ENCODE measurements at regions not wholly inside any gene's neighbourhood (a gene's known extent, or its start where the extent isn't known, plus 50 kb on each side); places are given as distances from the start of the nearest gene placed in this dataset.
"Not testable (repeated sequence)": the region's sequence is repeated elsewhere in the genome, so short reads cannot be mapped to it uniquely, and the experiment has no call there.

DNA sequence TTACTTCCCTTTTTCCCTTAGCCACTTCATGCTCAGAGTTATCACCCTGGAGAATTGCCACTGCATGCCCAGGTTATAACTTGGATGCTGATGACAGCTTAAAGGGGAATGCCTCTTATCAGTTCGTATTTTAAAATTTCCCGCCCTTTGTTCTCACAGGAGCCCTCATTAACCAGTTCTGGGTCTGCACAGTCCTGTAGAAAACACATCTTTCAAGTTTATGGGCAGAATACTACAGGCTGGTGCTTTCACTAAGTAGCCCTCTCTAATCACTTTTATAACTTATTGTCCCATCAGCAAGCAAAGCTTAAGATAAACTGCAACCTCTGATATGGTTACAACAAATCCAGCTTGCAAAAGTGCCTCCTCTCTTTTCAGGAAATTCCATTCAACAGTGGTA is 587.3 kb upstream of the UBE2E2 start:
- no peak for DNase-seq

DNA sequence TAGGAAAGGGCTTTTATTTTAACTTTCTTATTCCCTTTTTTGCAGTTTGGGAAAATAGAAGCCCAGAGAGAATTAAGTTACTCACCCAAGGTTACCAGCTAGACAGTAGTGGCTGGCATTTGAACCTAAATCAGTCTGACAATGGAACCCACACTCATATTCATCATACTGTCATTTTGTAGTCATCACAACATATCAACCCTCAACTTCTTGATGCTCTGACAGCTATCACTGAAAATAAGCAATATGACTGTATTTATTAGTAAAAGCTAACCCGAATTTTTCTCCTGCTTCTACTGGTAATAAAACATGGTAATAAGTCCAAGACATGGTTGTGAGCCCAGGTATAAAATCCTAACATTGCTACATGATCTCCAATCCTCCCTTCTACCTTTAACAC is 585.8 kb upstream of the UBE2E2 start:
- no peak for DNase-seq

DNA sequence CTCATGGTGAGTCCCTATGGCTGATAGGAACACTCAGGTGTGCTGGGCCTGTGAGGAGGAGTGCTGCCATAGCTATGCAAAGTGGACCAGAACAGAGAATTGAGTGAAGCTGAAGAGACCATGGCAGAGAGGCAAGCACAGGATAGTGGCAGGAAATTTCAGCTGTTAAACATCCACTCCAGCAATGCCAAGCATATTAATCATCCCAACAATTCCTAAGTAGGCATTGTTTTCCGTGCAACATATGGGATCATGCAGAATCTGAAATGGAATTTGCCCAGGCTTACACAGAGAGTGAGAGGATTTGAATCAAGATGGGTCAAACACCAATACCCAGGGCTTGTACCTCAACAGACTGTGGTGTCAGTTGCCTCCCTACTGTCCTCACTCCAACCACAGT is 582.6 kb upstream of the UBE2E2 start:
- DNase-seq = no peak

DNA sequence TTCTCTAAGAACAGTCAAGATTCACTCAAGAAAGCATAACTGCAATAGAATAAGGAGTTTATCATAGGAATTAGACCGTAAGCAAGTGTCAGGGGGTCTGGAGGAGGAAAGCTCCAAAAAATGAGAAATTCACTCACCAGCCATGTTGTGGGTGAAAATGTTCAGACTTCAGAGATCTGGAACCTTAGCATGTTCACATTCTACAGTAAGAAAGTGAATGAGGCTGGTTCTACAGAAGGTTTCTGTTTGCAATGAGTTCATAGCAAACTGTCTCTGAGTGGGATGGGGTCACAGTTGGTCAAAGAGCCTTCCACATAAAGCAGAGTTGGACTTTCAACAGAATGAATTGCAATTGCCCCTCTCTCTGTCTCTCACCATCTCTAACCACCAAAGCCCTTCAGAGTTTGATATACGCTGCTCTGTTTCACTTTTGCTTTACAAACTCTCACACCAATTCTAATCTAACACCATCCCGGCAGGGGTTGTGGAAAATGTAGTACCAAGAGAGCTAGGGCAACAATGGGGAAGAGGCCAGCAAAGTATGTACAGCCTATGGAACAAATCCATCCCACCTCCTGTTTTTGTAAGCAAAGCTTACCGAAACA is 581.8 kb upstream of the UBE2E2 start:
- no peak for DNase-seq

DNA sequence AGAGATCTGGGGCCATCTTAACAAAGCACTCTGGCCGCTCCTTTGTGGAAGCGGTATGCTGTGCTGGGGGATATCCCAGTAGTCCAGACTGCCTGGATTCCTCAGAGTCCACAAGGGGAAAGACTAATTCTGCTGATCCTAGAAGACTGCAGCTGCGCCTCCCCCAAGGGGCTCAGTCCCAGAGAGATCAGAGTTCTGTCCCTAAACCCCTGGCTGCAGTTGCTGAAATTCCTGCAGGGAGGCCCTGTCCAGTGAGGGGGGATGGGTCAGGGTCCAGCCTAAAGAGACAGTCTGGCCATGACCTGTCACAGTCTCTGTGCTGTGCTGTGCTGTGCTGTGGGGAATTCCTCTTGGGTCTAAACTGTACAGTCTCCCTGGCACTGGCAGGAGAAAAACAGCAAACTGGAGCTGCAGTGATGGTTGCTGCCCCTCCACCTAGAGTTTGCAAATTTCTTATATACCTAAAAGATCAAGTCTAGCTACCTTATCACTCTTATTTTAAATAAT is 575.1 kb upstream of the UBE2E2 start:
- DNase-seq = no peak

DNA sequence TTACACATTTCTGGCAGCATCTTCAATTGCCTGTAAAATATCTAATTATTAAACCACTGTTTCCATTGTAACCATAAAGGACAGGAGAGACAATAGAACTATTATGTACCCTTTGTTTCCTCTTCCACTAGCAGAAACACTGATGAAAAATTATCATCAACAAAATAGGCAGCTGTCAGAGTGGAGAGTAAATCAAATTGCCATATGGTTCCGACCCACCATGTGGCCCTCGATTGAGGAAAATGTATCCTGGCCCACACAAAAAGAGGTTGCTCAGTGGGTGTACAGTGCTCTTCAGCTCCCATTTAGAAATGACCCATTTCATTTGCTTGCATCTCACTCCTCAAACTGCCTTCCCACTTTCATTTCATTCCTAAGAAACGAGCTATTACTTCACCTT is 570.6 kb upstream of the UBE2E2 start:
- DNase-seq = no peak

DNA sequence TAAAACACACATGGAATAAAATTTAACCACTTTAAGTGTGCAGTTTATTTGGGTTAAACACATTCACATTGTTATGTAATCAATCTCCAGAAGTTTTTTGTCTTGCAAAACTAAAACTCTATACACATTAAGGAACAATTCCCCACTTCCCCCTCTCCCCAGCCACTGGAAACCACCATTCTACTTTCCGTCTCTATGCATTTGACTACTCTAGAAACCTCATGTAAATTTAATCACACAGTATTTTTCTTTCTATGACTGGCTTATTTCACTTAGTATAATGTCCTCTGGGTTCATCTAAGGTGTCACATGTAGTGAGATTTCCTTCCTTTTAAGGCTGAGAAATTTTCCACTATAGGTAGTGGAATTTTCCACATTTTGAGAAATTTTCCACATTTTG is 568.7 kb upstream of the UBE2E2 start:
- no peak for DNase-seq

DNA sequence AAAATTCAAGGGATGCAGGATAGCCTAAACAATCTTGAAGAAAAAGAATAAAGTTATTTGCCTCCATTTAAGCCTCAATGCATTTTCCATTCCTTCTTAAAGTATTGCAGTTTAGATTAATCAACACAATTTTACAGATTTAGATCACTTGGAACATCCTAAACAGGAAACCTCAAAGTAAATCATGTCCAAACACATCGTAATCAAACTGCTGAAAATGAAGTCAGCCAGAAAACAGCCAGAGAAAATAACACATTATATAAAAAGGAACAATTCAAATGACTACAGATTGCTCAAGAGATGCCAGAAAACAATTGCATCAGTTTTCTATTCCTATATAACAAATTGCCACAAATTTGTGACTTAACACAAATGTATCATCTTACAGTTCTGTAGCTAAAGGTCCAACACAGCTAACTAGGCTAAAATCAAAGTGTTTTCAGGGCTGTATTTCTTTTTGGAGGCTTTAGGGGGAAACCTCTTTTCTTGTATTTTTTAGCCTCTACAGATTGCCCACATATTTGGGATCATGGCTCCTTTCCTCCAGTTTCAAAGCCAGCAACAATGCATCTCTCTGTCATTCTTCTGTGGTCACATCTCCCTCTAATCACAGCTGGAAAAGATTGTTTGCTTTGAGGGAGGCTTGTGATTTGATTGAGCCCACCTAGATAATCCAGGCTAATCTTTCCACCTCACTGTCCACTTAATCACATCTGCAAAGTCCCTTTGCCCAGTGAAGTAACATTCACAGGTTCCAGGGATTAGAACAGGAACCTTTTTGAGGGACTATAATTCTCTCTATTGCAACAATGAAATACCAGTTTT is 543.3 kb upstream of the UBE2E2 start:
- DNase-seq = no peak

DNA sequence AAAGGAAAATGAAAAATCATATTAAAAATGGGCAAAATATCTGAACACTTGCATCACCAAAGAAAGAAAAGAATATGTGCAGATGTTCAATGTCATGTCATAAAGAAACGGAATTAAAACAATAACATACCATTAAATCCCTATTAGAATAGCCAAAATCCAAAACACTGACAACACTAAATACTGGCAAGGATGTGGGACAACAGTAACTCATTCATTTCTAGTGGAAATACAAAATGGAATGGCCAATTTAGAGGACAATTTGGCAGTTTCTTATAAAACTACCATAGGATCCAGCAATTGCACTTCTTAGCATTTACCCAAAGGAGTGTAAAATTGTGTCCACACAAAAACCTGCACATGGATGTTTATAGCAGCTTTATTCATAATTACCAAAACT is 542.5 kb upstream of the UBE2E2 start:
- DNase-seq = no peak

DNA sequence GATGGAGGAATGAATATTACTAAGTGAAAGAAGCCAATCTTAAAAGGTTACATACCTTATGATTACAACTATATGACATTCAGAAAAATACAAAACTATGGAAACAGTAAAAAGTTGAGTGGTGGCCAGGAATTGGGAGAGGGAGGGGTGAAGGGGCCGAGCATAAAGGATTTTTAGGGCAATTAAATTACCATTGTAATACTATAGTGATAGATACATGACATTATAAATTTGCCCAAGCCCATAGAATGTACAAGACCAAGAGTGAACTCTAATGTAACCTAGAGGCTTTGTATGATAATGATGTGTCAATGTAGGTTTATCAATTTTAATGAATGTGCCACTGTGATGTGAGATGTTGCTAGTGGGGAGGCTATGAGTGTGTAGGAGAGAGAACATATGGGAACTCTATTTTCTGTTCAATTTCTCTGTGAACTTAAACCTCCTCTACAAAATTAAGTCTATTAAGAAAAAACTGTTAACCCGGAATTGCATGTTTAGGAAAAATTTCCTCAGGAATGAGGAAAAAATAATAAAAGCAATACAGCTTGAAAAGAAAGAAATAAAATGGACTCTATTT is 541.9 kb upstream of the UBE2E2 start:
- DNase-seq = no peak

DNA sequence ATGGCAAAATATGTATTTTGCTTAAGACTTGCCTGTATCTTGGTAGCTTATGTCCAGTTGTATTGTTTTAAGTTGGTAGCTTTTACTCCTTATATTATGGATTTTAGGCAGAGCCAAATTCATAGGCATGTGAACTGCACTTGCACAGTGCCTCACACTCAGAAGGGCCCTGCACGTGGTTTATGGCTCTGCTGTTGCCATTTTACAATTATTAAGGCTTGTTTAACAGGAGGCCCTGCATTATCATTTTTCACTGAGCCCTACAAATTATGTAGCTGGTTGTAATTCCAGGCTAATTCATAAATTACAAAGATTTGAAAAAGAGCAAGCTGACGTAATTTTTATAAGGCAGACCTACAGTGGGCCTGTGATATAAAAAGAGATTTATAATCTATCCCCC is 537.6 kb upstream of the UBE2E2 start:
- DNase-seq = no peak

DNA sequence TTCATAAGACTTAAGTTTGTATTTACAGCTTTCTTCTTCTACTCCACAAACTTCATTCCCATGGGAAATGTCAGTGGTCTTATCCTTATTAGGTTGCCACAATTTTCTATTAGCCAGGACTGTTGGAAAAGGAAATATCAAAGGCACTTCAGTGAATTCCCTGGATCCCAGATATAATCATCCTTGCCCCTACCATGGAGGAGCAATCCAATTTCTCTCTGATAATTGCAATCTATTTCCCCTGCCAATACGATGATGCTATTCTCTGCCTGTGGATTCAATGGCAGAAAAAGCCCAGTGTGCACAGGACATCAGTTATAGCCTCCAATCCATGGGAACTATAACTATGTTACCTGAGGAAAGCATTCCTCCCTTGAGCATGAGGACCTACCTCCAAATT is 536.4 kb upstream of the UBE2E2 start:
- no peak for DNase-seq

DNA sequence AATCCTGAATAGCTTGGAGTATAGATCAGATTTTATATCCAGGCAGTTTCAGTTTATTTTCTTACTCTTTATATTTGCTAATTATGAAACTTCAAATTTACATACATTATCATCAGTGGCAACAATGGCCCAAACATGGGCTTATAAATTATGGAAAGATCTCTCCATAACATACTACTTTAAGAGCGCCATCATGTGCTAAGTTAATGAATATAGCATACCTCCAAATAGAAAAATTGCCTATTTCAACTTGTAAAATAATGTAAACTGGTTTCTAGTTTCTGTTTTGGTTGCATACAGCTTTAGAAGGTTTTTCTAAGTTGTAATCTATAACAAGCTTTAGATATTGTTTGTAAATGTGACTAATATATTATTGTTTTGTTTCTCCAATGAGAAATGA is 531.3 kb upstream of the UBE2E2 start:
- DNase-seq = no peak

DNA sequence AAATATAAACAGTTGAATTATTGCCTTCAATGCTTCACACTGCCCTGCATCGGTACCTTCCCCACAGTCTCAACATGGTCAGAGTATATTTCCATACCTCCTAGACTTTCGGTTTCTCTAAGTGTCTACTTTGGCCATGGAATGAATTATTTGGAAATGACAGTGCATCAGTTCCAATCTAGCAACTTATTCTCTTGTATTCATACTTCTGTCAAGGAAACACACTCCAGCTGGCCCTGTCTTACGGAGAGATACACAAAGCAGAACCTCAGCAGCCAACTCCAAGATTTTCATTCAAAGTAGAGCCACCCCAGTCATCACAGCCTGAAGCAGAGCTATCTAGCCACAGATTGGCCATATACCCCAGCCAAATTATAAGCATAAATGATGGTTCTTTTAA is 518.4 kb upstream of the UBE2E2 start:
- DNase-seq = no peak

DNA sequence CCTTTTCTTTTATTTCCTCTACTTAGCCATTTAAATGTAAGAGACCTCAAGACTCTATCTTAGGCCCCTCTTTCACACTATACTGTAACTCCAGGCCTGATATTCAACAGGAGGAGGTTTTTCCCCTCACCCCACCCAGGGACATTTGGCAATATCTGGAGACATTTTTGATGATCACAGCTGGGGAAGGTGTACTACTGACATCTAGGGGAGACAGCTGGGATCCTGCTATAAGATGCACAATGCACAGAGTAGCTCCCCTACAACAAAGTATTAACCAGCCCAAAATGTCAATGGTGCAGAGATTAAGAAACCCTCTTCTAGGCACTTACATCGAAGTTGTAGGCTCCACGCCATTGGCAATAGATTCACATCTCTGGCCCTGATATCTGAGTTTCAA is 517.5 kb upstream of the UBE2E2 start:
- DNase-seq = no peak

DNA sequence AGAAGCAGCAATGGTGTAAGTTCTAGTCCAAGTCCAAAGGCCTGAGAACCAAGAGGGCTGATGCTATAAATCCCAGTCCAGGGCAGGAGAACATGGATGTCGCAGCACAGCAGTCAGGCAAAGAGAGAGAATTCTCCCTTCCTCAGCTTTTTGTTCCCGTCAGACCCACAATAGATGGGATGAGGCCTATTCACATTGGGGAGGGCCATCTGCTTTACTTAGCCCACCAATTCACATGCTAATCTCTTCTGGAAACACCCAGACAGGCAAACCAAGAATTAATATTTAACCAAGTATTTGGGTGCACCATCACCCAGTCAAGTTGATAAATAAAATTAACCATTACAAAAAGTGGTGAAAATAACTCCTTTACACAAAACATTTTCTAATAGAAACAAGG is 511.7 kb upstream of the UBE2E2 start:
- DNase-seq = no peak

DNA sequence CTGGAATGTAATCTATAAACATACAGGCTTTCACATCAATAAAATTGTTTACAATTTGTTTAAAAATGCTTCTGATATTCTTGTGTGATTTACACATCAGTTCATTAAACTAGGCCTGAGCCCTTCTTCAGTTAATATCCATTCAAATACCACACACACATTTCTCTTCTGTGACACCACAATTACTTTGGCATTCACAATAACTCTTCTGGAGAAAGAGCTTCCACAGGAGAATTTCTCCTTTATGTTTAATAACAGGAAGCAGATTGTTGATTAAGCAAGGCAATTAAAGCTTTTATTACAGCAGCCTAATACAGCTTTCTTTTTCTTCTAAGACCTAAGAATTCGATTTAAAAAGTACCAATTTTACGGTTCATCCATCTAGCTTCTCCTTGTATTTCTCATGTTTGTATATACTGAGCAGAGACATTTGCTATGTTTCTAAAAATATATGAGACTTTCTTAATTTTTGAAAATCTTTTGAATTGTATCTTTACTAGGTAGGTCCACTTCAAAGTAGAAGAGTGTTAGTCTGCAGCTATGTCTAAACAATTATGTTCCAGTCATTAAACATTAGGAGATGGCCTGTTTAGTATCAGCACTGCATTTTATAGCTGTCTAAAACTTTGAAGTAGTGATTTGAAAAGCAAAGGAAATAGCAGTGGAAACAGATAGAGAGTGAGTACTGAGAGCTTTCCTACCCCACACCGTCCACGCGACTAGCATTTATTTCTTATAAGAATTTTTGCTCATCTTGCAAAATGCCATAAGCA is 511.1 kb upstream of the UBE2E2 start:
- no peak for DNase-seq

DNA sequence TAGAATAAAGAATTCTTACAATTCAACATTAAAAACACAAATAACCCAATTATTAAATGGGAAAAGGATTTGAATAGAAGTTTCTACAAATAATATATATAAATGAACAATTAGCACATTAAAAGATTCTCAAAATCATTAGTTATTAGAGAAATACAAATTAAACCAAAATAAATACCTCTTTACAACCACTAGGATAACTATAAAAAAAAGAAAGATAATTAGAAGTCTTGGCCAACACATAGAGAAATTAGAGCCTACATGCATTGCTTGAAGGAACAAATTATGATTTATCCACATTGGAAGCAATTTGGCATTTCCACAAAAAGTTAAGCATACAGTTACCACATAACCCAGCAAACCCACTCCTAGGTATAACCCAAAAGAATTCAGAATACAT is 502.3 kb upstream of the UBE2E2 start:
- DNase-seq = no peak

DNA sequence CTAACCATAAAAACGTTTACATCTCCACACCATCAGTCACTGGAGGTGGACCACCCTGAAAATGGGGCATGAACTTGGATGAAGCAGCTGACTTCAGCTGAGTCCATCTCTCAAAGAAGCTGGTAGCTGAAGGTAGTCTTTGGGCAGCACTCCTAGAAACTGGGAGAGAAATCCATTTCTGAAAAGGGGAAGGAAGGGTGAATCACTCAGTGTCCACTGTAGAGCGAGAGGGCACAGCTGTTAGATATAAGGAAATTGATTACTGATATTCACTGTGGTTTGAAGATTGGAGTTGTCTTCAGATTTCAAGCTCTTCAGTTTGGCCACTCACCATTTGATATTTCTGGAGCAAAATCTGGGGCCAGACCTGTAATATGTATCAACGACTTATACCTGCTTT is 499.0 kb upstream of the UBE2E2 start:
- no peak for DNase-seq

DNA sequence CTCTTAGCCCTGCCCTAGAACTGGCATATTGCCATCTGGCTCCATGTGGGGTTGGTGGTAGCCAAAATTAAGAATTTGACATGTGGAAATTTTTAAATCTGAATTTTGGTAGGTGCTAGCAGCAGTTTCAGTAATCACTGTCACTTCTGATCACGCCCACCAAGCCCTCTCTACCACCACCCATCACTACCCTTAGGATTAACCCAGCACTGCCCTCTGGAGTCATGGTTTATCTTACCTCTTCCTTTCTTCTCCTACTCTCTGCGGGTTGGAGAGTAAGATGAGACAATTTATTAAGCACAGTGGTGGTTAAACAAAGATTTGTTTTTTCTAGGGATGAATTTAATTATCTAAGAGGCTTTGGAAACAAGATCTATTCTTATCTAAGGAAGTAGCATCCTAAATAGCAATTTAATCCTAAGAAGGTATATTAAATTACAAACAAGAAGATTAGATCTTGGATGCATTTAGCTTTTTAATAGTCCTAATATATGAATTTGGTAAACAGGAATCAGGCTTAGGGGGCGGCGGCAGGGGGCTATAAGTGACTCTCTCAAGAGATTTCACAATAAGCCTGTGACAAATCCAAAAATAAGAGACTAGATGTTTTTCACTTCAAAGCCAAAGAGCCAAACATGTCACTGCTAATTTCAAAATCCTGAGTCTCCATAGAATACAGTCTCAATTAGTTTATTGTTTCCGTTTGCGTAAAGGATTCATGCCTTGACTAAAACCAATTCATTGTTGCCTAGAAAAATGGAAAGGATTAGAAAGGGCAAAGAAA is 498.4 kb upstream of the UBE2E2 start:
- DNase-seq = no peak

DNA sequence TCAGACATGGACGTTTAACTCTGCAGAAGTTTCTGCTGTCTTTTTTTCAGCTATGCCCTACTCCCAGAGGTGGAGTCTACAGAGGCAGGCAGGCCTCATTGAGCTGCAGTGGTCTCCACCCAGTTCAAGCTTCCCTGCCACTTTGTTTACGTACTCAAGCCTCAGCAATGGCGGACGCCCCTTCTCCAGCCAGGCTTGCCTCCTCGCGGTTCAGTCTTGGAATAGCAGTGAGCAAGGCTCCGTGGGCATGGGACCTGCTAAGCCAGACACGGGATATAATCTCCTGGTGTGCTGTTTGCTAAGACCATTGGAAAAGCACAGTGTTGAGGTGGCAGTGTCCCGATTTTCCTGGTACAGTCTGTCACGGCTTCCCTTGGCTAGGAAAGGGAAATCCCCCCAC is 496.2 kb upstream of the UBE2E2 start:
- not testable (repeated sequence) for DNase-seq

DNA sequence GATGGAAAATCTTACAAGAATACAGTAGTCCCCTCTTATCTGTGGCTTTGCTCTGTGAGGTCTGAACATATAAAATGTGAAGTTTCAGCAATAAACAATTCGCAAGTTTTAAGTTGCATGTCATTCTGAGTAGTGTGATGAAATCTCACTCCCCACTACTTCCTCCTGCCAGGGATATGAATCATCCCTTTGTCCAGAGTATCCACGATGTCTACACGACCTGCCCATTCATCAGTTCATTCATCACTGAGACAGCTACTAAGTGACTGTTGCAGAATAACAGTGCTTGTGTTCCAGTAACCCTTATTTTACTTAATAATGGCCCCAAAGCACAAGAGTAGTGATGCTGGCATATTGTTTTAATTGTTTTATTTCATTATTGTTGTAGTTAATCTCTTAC is 489.2 kb upstream of the UBE2E2 start:
- DNase-seq = no peak

DNA sequence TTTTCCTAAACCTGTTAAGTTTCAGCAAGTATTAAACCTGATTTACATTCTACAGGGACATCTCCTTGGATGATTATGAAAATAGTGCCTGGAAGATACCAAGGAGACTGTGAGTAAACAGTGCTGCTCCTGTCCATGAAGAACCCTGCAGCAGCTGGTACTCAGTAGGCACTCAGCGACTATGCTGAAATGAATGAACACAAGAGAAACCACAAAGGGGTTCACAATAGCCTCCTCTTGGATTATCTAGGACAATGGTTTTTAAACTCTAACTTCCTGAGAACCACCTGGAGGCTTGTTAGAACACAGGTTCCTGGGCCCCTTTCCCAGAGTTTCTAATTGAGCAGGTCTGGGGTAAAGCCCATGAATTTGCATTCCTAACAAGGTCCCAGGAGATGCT is 488.4 kb upstream of the UBE2E2 start:
- DNase-seq = no peak
